GM18499 (cell line): ENCODE measurements at regions not wholly inside any gene's neighbourhood (a gene's known extent, or its start where the extent isn't known, plus 50 kb on each side); places are given as distances from the start of the nearest gene placed in this dataset.
A peak's percentile ranks its signal among the peaks of the same experiment; 100 is the strongest.
"Not testable (repeated sequence)": the region's sequence is repeated elsewhere in the genome, so short reads cannot be mapped to it uniquely, and the experiment has no call there.

ENCODE experiments used
- ATAC-seq: cut with Tn5 transposase; IDR thresholded peaks from one replicate; pipeline ENCODE4 v1.9.1; 2021; ENCODE audit warnings: moderate number of reproducible peaks; ENCODE audit not compliant: insufficient read depth, unreplicated experiment

DNA sequence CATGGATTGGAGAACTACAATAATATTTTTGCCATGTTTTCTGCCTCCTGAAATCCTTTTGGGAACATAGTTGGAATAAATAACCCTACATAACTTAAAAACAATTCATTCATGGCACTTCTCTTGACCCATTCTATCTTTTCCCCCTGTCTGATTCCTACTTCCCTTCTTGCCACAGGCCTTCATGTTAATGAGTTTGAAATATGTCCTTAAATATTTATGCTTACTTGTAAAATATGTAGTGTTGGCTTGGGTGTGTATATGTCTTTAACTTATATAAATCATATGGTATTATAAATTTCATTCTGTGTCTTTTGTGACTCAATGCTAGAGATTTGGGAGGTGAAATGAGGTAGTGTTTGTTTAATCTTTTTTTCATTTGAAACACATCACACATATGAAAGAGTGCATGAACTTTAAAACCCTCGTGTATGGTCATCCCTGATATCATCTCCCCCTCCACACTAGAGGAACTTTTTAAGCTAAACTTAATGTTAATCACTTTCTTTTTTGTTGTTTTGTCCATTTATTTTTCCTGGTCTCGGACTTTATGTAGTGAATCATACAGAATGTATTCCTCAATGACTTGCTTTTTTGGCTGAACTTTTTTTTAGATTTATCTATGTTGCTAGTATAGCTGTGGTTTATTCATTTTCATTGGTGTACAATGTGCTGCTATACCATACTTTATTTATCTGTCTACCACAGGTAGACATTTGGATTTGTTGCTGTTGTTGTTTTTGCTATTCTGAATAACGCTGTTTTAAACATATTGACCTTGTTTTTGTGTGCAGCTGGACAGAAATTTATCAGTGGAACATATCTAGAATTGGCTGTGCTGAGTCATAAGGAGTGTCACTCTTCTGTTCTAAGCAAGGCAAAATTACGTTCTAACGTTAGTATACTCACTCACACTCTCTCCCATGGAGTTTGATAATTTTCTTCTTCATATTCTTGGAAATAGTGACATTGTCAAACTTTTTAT lies 441.6 kb downstream of the PLPP3 start:
- ATAC-seq = no peak

- ATAC-seq = no peak
Observed at GRCh38 chr1:56137090-56137489, 442.3 kb downstream of the PLPP3 start.

- peak; percentile 7 for ATAC-seq
Observed at GRCh38 chr1:56135864-56136147, 443.6 kb downstream of the PLPP3 start.

GRCh38 chr1:56135069-56135863 lies 444.1 kb downstream of the PLPP3 start:
- ATAC-seq = peak; percentile 46

- no peak for ATAC-seq
Observed at GRCh38 chr1:56133522-56134472, 445.6 kb downstream of the PLPP3 start.

DNA sequence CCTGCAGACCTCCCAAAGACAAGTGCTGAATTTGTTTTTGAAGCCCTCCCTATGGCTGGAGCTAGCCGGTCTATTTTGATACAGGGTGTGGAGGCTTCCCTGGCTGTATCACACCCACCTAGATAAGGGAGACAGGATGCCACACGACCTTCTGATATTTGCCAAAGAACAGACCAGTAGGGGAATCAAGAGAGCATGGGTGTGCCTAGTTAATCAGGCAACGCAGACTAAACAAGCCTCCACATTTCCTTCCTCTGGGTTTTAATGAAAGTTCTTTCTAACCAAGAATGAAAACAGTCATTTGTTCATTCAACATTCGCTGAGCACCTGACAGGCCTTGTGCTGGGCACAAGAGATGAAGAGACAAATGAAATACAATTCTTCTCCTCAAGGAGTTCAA lies 446.8 kb downstream of the PLPP3 start:
- ATAC-seq = no peak

- ATAC-seq = no peak
Observed at GRCh38 chr1:56129837-56130236, 449.5 kb downstream of the PLPP3 start.

DNA sequence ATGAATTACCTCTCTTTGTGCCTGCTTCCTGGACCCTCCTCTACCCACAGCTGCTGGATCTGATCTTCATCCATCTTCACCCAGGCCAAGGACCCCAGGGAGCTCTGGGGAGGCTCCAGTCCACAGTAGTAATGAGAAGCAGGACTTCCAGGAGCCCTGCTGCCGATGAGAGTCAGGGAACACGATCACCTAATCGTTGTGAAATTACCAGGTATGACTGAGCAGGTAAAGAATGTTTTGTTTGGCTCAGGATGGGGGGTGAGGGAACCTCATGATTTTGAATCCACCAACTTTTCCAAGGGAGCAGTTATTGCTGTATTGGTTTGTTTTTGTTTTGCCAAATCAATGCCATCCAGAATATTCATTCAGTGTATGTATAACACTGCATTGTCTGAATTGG lies 454.0 kb downstream of the PLPP3 start:
- no peak for ATAC-seq

DNA sequence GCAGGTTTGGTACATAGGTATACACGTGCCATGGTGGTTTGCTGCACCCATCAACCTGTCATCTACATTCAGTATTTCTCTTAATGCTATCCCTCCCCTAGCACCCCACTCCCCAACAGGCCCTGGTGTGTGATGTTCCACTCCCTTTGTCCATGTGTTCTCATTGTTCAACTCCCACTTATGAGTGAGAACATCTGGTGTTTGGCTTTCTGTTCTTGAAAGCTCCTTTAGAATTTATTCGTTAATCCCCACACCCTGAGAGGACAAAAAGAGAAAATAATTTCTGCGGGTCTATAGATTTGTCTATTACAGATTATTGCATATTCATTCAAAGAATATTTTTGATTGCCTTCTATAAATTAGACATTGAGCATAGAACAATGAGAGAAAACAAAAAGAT lies 455.5 kb downstream of the PLPP3 start:
- no peak for ATAC-seq

- no peak for ATAC-seq
Observed at GRCh38 chr1:56123421-56123820, 455.9 kb downstream of the PLPP3 start.

DNA sequence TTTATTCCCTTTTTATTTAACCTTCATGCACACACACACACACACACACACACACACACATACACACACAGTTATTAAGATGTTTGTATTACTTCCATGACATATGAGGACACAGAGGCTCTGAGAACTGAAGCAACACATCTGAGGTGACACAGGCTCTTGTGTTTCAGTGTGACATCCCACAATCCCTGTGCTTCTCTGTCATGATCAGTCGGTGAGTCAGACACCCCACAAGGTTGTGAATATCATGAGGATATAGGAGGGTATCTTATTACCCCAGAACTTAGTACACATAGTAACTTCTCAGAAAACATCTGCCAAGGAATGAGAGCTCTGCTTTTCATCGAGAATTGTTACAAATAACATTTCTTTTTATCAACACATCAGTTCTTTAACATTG lies 459.3 kb downstream of the PLPP3 start:
- ATAC-seq = no peak

GRCh38 chr1:56118676-56119075 lies 460.7 kb downstream of the PLPP3 start:
- not testable (repeated sequence) for ATAC-seq

GRCh38 chr1:56115701-56116100 lies 463.7 kb downstream of the PLPP3 start:
- ATAC-seq = no peak

DNA sequence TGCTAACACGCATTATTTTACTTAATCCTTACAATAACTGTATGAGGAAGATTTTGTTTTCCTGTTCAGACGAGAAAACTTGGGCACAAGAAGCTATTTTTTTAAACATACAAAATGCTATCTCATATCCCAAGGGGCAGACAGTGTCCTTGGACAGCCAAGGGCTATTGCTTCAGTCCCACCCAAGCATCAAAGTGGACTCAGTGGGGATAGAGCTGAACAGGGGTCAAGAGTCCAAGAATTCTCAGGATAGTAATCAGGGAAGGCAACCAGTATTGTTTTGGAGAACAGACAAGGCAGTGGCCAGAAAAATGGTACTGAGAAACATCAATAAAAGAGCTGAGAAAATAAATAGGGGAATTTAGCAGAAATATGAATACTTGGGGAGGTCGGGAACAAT lies 465.7 kb downstream of the PLPP3 start:
- no peak for ATAC-seq

DNA sequence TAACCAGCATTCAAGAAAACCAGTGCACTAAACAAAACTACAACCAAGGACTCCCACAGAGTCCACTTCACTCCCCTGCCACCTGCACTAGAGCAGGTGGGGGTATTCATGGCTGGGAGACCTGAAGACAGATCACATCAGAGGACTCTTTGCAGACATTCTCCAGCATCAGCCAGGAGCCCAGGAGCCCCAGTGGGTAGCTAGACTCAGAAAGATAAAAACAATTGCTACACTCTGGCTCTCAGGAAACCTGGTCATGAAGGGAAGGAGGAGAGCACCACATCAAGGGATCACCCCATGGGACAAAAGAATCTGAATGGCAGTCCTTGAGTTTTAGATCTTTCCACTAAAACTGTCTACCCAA lies 472.1 kb downstream of the PLPP3 start:
- no peak for ATAC-seq

DNA sequence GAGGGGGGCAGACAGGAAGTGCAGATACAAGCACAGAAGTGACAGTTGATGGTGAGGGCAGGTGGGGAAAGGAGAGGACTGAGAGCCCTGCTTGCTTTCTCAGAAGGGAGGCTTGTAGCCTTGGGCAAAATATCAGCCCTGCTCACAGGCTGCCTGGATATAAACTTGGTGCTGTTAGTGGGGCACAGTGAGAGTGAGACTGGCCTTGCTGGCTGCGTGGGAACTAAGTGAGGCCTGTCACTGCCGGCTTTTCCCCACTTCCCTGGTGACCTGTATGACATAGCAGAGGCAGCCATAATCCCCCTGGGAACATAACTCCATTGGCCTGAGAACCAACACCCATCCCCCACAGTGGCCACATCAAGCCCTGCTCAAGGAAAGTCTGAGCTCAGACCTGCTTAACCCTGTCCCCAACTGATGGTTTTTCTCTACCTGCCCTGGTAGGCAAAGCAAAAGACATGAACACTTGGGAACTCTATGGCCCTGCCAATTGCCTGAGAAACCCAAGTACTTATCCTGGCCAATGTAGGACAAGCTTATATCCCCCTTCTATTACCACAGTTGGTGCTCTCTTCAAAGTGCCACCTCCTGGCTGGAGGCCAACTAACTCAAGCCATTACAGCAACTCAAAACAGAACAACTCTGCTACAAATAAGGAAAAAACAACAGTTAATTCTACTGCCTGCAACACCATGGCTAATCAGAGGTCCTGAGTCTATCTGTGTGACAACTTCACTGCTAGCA lies 472.7 kb downstream of the PLPP3 start:
- no peak for ATAC-seq

GRCh38 chr1:56105397-56105796 lies 474.0 kb downstream of the PLPP3 start:
- no peak for ATAC-seq

DNA sequence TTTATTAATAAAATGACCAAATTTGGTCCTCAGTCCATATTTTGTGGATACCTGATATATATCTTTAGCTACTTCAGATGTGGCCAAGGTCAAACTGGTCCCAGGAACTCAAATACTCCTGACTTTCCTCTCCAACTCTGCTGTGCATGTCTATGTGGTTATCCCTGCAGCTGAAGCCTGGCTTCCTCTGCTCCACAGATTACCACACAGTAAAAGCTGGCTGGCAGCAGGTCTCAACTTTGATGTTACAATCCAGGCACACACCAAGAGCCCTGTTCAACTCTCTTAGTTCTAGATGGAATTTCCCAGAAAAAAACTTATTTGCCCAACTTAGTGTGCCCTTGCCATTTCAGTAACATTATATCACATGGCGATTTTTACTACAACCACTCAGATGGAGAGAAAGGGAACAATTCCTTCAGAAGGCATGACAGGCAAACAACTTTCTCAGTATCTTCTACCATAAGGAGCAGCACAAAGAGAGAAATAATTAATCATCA lies 479.5 kb downstream of the PLPP3 start:
- no peak for ATAC-seq

DNA sequence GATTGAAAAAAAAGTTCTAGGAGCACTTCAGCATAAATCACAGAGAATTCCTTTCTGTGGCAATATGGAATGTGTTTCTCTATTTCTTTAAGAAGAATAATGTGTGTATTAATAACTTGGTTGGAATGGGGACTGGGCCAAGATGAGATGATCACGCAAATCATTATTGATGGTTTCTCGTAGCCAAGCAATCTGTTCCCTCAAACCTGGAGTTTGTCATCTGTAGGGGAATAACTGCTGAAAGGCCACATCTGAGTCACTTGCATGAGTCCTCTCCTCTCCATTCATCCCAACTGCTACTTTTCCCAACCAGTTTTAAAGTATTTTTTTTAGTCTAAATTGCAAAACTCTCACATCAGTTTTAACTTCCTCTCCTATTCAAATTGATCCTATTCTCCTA lies 480.4 kb downstream of the PLPP3 start:
- ATAC-seq = no peak

DNA sequence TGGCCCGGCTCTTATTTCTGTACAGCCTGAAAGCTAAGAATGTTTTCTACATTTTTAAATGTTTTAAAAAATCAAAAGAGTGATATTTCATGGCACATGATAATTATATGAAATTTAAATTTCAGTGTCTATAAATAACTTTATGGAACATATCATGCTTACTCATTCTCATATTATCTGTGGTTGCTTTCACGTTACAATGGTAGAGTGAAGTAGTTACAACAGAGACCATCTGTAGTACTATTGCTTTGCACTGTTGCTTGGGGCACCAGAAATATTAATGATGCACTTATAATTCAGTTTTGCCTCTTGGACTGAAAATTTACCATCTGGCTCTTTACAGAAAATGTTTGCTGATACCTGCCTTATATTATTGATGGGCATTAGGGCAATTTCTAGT lies 481.6 kb downstream of the PLPP3 start:
- no peak for ATAC-seq
